SK-N-MC (cell line): ENCODE measurements at regions not wholly inside any gene's neighbourhood (a gene's known extent, or its start where the extent isn't known, plus 50 kb on each side); places are given as distances from the start of the nearest gene placed in this dataset.

Source experiments
- EZH2 ChIP-seq: fragments of 200-600 bp; sonication (generic); IDR thresholded peaks from one replicate; pipeline ENCODE4 v1.6.1; 2017; ENCODE audit warnings: antibody characterized with exemption
- POLR2AphosphoS5 ChIP-seq: IDR thresholded peaks from 2 replicates; pipeline ENCODE4 v1.6.1; 2012; ENCODE audit warnings: mild to moderate bottlenecking, low read depth, low read length, borderline replicate concordance

DNA sequence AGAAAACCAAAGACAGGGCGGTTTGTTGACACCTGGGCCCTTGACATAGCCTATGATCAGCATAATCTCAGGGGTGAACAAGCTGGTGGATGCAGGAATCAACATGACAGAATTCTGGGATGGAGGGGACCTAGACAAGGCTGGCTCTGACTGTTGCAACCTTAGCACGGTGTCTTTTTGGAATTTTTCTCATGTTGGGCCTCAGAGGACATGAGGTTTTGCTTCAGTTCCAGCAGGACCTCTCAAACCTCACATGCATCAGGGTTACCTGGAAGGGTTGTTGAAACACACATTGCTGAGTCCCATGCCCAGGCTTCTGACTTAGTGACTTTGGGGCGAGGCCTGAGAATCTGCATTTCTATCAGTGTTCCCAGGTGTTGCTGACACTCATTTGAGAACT is 345.6 kb upstream of the B3GAT1 start:
- TF ChIP-seq EZH2 (no peak), POLR2AphosphoS5 (no peak)
